Body of pancreas (tissue), 4 donors: ENCODE measurements at regions not wholly inside any gene's neighbourhood (a gene's known extent, or its start where the extent isn't known, plus 50 kb on each side); places are given as distances from the start of the nearest gene placed in this dataset.

Experiments
- CTCF ChIP-seq, 7 experiments: fragments of 450-650 bp in 4 of 7; fragments of 200-600 bp in 3 of 7; sonication (generic) in 3 of 7; IDR thresholded peaks; one replicate each; pipeline ENCODE4 v1.5.1; 2016 to 2019; ENCODE audit warnings: antibody characterized with exemption in 7 of 7
- POLR2A ChIP-seq, 3 donors: fragments of 450-650 bp; IDR thresholded peaks; one replicate each; pipeline ENCODE4 v1.6.1; 2016; ENCODE audit warnings: antibody characterized with exemption in 3 of 3, mild to moderate bottlenecking in 2 of 3

- no peak for TF ChIP-seq CTCF (IDR thresholded peaks at IDR 0.05)
- no peak for TF ChIP-seq POLR2A (IDR thresholded peaks at IDR 0.05)
Measured at GRCh38 chr13:84985860-84986259, 813.4 kb downstream of the SLITRK6 start.
